GM10266 (cell line): ENCODE measurements at regions not wholly inside any gene's neighbourhood (a gene's known extent, or its start where the extent isn't known, plus 50 kb on each side); places are given as distances from the start of the nearest gene placed in this dataset.

ENCODE experiments used
- DNase-seq: peaks from one replicate; pipeline ENCODE4 v3.0.0; 2012; ENCODE audit errors: extremely low spot score
- CTCF ChIP-seq: IDR thresholded peaks from 2 replicates; pipeline ENCODE4 v1.5.1; 2012; ENCODE audit warnings: mild to moderate bottlenecking, low read depth; ENCODE audit not compliant: control insufficient read depth, insufficient read depth; ENCODE audit errors: missing control alignments

GRCh38 chr18:76721207-76721996, 101.0 kb upstream of the ZNF236 start:
- no peak for TF ChIP-seq CTCF
- DNase-seq, result no peak

GRCh38 chr18:76720683-76721082, 101.7 kb upstream of the ZNF236 start:
- DNase-seq, result no peak
- TF ChIP-seq CTCF, result no peak

GRCh38 chr18:76715012-76715610, 107.2 kb upstream of the ZNF236 start:
- DNase-seq, result no peak
- TF ChIP-seq CTCF, result no peak

- no peak for DNase-seq
- no peak for TF ChIP-seq CTCF
Measured at GRCh38 chr18:76713432-76713831, 108.9 kb upstream of the ZNF236 start.

GRCh38 chr18:76712511-76713140, 109.7 kb upstream of the ZNF236 start:
- TF ChIP-seq CTCF, result no peak
- no peak for DNase-seq

- TF ChIP-seq CTCF, result no peak
Measured at GRCh38 chr18:76710646-76711520, 111.5 kb upstream of the ZNF236 start.

More at GRCh38 chr18:76710646-76711520, 111.5 kb upstream of the ZNF236 start:
- DNase-seq, result no peak
